IPS-15b (cell line): ENCODE measurements at regions not wholly inside any gene's neighbourhood (a gene's known extent, or its start where the extent isn't known, plus 50 kb on each side); places are given as distances from the start of the nearest gene placed in this dataset.

Source experiments
- H3K27me3 ChIP-seq: one replicate; pipeline ENCODE4 v1.6.1; 2013; ENCODE audit warnings: low read length; ENCODE audit not compliant: control insufficient read depth, insufficient read depth
- H3K36me3 ChIP-seq: one replicate; pipeline ENCODE4 v1.6.1; 2013; ENCODE audit warnings: low read length; ENCODE audit not compliant: control insufficient read depth, insufficient read depth
- H3K4me1 ChIP-seq: one replicate; pipeline ENCODE4 v1.6.1; 2013; ENCODE audit warnings: mild to moderate bottlenecking, low read length; ENCODE audit not compliant: control insufficient read depth, insufficient read depth
- H3K4me3 ChIP-seq: one replicate; pipeline ENCODE4 v1.5.1; 2013; ENCODE audit warnings: low read depth, low read length
- H3K9ac ChIP-seq: one replicate; pipeline ENCODE4 v1.6.1; 2013; ENCODE audit warnings: low read depth, mild to moderate bottlenecking, low read length
- H3K9me3 ChIP-seq: one replicate; pipeline ENCODE4 v1.6.1; 2013; ENCODE audit warnings: mild to moderate bottlenecking, low read length; ENCODE audit not compliant: control insufficient read depth, insufficient read depth

DNA sequence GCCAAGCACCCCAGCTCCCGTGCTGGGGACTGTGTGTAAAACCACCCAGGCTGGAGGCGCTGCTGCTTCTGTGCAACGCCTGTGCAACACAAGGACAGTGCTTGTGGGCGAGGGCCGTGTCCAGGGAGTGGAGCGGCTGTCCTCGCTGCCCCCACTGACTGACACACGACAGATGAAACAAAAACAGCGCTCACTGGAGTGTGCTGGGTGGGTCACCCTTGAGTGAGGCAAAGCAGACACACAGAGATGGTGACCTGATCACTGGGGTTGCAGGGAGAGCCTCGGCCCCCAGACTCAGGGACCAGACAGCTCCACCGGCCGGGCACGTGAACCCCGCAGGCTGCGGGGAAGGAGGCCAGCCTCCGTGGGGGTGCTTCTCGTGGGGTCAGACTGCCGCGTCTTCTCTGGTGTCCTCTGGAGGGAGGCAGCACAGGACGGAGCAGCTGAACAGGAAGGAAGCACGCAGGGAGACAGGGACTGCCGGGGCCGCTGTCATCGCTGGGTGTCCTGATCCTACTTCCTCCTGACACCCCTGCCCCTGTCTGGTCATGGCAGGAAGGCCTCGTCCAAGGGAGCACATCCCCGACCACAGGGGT is 75.9 kb upstream of the CST7 start:
- no peaks in the 10 kb centered on the region for H3K36me3 ChIP-seq
- no peak overlapping the region for H3K9ac ChIP-seq
- H3K9me3 ChIP-seq: no peaks in the 10 kb centered on the region
- no peak overlapping the region for H3K4me3 ChIP-seq
- no peaks in the 10 kb centered on the region for H3K27me3 ChIP-seq
- H3K4me1 ChIP-seq: no peaks in the 10 kb centered on the region

DNA sequence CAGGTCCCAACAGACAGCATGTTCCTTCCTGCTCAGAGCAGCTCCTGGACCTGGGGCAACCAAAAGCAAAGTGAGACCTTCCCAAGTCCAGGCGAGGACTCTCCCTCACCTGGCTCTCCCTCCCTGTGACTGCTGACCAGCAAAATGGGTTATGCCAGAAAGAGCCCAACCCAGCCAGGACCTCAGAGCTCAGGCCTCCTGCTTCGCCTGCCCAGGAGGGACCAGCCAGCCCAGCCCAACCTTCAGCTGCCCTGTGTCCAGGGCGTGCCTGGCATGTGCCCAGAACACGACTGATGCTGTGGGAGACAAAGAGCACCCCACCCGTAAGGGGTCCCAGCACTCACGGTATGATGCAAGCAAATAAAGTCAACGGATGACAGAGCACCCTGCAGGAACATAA is 74.0 kb upstream of the CST7 start:
- Histone ChIP-seq H3K9ac (no peak overlapping the region), H3K4me3 (no peak overlapping the region), H3K9me3 (no peaks in the 10 kb centered on the region), H3K4me1 (no peaks in the 10 kb centered on the region), H3K27me3 (no peaks in the 10 kb centered on the region), H3K36me3 (no peaks in the 10 kb centered on the region)

DNA sequence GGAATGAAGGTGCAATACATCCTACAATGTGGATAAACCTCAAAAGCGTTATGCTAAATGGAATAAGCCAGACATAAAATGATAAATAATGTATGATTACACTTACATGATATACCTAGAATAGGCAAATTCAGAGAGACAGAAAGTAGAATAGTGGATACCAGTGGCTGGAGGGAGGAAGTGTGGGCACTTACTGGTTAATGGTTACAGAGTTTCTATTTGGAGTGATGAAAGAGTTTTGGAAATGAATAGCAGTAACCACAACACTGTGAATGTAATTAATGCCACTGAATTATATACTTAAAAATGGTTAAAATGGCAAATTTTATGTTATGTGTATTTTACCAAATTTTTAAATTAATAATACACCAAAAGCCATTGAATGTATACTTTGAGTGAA is 71.4 kb upstream of the CST7 start:
- Histone ChIP-seq H3K4me1 (no peaks in the 10 kb centered on the region), H3K4me3 (no peak overlapping the region), H3K27me3 (no peaks in the 10 kb centered on the region), H3K9me3 (no peaks in the 10 kb centered on the region), H3K36me3 (no peaks in the 10 kb centered on the region), H3K9ac (no peak overlapping the region)

- Histone ChIP-seq H3K4me1 (no peaks in the 10 kb centered on the region), H3K36me3 (no peaks in the 10 kb centered on the region), H3K27me3 (no peaks in the 10 kb centered on the region), H3K9me3 (no peaks in the 10 kb centered on the region), H3K9ac (no peak overlapping the region), H3K4me3 (no peak overlapping the region)
These were observed 70.4 kb upstream of the CST7 start for GRCh38 chr20:24878657-24879056.

DNA sequence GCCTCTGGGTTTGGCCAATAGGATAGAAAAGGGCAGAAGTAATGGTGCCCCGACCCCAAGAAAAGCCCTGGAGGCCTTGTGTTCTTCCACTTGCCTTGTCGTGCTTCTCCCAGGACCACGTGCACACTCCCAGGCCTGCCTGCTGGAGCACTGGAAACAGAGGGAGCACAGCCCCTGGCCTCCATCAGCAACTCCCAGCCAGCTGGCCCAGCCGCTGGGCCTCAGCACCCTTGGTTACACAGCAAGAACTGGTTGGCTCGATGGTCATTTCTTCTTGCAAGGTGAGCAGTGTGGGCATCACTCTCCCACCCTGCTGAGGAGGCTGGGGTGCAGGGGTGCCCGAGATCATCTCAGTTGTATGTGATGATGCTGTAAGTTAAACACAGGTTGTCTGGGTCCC is 69.2 kb upstream of the CST7 start:
- Histone ChIP-seq H3K9ac (no peak overlapping the region), H3K36me3 (no peaks in the 10 kb centered on the region), H3K9me3 (no peaks in the 10 kb centered on the region), H3K4me3 (no peak overlapping the region), H3K4me1 (no peaks in the 10 kb centered on the region), H3K27me3 (no peaks in the 10 kb centered on the region)

GRCh38 chr20:24880356-24880755 is 68.7 kb upstream of the CST7 start:
- H3K4me1 ChIP-seq: no peaks in the 10 kb centered on the region
- no peaks in the 10 kb centered on the region for H3K36me3 ChIP-seq
- H3K4me3 ChIP-seq: no peak overlapping the region
- no peak overlapping the region for H3K9ac ChIP-seq
- no peaks in the 10 kb centered on the region for H3K27me3 ChIP-seq
- no peaks in the 10 kb centered on the region for H3K9me3 ChIP-seq

DNA sequence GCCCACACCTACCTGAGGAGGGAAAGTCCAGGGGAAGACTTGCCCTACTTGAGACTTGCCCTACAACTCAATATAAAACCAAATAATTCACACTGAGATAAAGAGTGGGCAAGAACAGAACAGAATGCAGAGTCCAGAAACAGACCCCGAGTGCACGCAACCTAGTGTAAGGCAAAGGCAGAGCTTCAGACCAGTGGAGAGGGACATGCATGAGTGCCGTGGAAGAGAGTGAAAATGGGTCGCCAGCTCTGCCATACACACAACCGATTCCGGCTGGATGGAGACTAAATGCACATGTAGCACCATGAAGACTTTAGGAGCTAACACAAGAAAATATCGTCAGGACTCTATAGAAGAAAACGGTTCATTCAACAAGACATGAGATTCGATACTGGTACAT is 58.8 kb upstream of the CST7 start:
- H3K4me3 ChIP-seq: no peak overlapping the region
- no peaks in the 10 kb centered on the region for H3K27me3 ChIP-seq
- no peaks in the 10 kb centered on the region for H3K4me1 ChIP-seq

DNA sequence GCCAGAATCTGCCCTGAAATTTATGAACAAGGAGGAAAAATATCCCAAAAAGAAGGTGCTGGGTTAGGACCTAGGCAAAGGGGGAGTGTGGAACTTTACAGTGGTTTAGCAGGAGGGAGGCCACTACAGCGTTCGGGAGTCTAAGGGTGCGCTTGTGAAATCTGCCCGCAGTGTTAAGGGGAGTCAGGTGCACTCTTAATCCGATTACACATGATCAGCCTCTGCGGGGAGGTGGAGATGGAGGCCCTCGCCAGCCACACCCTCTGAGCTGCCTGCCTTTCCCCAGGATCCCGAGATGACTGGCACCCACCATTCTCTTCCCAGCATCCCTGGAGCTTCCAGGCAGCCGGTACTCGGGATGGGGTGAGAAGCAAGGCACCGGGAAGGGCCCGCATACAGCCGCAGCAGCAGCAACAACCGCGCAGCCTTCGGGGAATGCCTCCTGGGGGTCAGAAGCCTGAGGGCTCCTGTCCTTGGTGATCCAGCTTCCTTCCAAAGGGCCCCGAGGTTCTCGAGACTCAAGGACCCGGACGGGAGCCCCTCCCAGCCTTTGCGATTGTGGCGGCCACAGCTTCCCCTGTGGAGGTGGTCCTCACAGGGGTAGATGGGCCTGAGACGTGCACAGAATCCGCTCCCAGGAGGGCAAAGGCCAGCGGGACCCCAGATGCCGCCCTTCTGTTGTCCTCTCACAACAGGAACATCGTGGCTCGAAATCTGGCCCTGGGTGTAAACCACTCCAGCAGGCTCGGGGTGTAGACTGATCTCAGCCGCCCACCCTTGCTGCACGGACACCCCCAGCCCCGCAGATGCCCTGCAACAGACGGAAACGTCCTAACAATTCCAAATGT is 57.3 kb upstream of the CST7 start:
- H3K4me3 ChIP-seq: no peak overlapping the region
- H3K4me1 ChIP-seq: no peaks in the 10 kb centered on the region
- no peaks in the 10 kb centered on the region for H3K36me3 ChIP-seq
- H3K27me3 ChIP-seq: no peaks in the 10 kb centered on the region
- H3K9ac ChIP-seq: no peak overlapping the region
- no peaks in the 10 kb centered on the region for H3K9me3 ChIP-seq

More for the DNA sequence above, 58.8 kb upstream of the CST7 start:
- no peak overlapping the region for H3K9ac ChIP-seq
- no peaks in the 10 kb centered on the region for H3K36me3 ChIP-seq
- no peaks in the 10 kb centered on the region for H3K9me3 ChIP-seq

DNA sequence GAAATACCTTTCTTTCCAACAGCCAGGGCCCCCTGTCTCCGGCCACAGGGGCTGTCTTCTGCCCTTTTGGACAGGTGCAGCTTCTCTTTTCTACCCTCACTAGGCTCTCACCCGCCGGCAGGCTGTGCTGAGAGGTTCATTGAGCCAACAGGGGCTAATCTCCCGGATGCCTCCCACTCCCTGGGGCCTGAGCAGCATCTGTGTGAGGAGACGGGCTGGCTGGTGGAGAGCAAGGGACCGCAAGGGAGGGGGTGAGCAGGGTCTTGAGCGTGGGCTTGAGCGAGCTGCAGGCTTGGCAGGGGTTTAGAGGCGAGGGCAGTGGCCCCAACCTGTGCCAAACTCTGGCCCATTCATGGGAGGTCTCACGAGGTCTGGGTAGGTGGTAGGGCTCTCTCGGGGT is 56.5 kb upstream of the CST7 start:
- Histone ChIP-seq H3K4me1 (no peaks in the 10 kb centered on the region), H3K36me3 (no peaks in the 10 kb centered on the region), H3K4me3 (no peak overlapping the region), H3K9ac (no peak overlapping the region), H3K27me3 (no peaks in the 10 kb centered on the region), H3K9me3 (no peaks in the 10 kb centered on the region)

GRCh38 chr20:24892931-24893330 is 56.1 kb upstream of the CST7 start:
- Histone ChIP-seq H3K9ac (no peak overlapping the region), H3K27me3 (no peaks in the 10 kb centered on the region), H3K36me3 (no peaks in the 10 kb centered on the region), H3K9me3 (no peaks in the 10 kb centered on the region), H3K4me1 (no peaks in the 10 kb centered on the region), H3K4me3 (no peak overlapping the region)

DNA sequence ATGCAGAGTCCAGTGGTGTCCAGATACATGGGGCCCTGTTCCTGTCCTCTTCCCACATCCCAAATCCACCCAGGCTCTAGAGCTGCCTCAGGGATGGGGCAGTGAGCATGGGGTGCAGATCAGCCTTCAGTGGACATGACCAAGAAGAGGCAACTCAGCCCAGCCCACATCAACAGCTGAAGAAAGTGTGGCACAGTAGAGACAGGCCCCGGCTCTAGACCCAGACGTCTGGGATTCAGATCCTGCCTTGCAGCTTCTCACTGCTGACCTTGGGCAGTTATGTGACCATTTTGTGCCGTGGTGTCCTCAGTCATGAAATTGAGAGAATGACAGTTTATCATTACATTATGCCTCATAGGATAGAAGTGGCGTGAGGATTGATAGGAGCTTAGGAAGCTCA is 54.6 kb upstream of the CST7 start:
- no peak overlapping the region for H3K4me3 ChIP-seq
- H3K9ac ChIP-seq: no peak overlapping the region
- H3K4me1 ChIP-seq: no peaks in the 10 kb centered on the region
- H3K36me3 ChIP-seq: no peaks in the 10 kb centered on the region
- H3K9me3 ChIP-seq: peaks cover 5% of the 10 kb centered on the region
- H3K27me3 ChIP-seq: no peaks in the 10 kb centered on the region

DNA sequence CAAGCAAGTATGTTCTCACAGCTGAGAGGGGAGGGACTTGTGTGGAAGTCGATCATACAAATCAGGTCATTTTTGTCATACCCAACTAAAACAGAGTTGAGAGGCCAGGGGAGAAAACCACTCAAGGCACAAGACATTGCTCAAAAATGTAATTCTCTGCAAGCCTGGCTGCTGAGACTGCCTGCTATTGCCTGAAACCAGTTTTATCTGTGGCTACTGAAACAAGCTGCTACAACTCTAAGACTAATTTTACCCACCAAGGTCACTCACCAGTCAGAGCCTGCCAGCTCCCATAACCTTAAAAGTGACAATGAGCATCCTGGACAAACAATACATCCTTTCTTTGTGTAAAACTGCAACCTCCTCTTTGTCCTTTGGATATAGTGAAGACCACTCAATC is 54.1 kb upstream of the CST7 start:
- Histone ChIP-seq H3K9ac (no peak overlapping the region), H3K4me1 (no peaks in the 10 kb centered on the region), H3K36me3 (no peaks in the 10 kb centered on the region), H3K4me3 (no peak overlapping the region), H3K27me3 (no peaks in the 10 kb centered on the region), H3K9me3 (peaks cover 8% of the 10 kb centered on the region)
